ENCODE measurements at regions not wholly inside any gene's neighbourhood (a gene's known extent, or its start where the extent isn't known, plus 50 kb on each side); places are given as distances from the start of the nearest gene placed in this dataset.

- TF ChIP-seq POLR2A (IDR thresholded peaks at IDR 0.05) (no peak), EP300 (IDR thresholded peaks at IDR 0.05) (no peak)
- TF ChIP-seq, protein P1, sequence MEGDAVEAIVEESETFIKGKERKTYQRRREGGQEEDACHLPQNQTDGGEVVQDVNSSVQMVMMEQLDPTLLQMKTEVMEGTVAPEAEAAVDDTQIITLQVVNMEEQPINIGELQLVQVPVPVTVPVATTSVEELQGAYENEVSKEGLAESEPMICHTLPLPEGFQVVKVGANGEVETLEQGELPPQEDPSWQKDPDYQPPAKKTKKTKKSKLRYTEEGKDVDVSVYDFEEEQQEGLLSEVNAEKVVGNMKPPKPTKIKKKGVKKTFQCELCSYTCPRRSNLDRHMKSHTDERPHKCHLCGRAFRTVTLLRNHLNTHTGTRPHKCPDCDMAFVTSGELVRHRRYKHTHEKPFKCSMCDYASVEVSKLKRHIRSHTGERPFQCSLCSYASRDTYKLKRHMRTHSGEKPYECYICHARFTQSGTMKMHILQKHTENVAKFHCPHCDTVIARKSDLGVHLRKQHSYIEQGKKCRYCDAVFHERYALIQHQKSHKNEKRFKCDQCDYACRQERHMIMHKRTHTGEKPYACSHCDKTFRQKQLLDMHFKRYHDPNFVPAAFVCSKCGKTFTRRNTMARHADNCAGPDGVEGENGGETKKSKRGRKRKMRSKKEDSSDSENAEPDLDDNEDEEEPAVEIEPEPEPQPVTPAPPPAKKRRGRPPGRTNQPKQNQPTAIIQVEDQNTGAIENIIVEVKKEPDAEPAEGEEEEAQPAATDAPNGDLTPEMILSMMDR (IDR thresholded peaks at IDR 0.05), result no peak
These were observed 108.8 kb downstream of the GLRX3 start for GRCh38 chr10:130244928-130245495.
